GM19468 (cell line): ENCODE measurements at regions not wholly inside any gene's neighbourhood (a gene's known extent, or its start where the extent isn't known, plus 50 kb on each side); places are given as distances from the start of the nearest gene placed in this dataset.
"Not testable (repeated sequence)": the region's sequence is repeated elsewhere in the genome, so short reads cannot be mapped to it uniquely, and the experiment has no call there.

Source experiments
- ATAC-seq: cut with Tn5 transposase; IDR thresholded peaks from one replicate; pipeline ENCODE4 v1.9.1; 2021; ENCODE audit warnings: mild to moderate bottlenecking, moderate library complexity, moderate number of reproducible peaks; ENCODE audit not compliant: unreplicated experiment; ENCODE audit errors: extremely low read depth

GRCh38 chr20:25853718-25854388 is 157.2 kb upstream of the ZNF337 start:
- ATAC-seq: not testable (repeated sequence)

DNA sequence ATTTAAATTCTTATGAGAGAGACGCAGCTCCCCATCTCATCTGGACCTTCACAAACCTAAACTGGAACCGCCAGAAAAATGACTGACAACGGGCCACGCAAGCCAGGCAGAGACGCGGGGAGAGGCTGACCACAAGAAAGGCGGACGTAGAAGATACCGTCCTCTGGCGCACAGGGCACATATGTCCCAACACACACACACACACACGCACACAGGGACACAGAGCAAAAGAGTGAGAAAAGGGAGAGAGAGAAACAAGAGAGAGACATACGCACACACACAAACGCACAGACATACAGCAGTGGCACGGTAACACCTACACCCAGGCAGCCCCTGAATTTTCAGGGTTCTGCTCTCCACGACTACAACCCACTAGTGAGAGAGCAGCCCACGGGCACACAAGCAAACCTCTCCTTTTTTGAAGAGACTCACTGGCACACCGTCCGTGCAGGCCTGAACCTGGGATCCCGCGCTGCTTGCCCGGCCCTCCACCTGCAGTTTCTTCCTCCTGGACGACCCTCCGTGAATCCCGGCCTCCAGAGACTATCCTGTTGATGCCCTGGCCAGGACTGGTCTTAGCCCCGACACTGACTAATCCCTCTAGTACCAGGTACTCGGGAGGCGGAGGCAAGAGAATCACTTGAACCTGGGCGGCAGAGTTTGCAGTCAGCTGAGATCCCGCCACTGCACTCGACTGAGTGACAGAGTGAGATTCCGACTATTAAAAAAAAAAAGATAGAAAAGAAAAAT is 156.5 kb upstream of the ZNF337 start:
- ATAC-seq: not testable (repeated sequence)

- not testable (repeated sequence) for ATAC-seq
Measured at GRCh38 chr20:25850133-25850532, 153.5 kb upstream of the ZNF337 start.

DNA sequence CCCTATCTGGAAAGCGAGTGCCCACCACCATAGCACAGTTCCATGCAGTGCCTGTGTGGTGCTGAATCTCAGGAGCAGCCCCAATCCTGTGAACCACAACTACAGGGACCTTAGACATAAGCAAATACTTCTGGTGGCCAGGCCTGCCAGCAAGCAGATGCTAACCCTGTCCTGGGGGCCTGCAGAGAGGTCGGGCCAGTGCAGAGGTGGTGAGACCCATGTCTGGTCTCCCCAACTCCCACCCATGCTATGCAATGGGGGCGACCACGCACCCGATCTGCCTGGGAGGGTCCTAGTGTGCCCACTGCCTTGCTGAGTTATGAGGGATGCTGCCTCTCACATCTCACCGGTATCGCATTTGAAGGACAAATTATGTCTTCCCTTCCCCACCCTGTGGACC is 151.6 kb upstream of the ZNF337 start:
- ATAC-seq: no peak

GRCh38 chr20:25844640-25845039 is 148.0 kb upstream of the ZNF337 start:
- not testable (repeated sequence) for ATAC-seq

- ATAC-seq: not testable (repeated sequence)
Measured at GRCh38 chr20:25813511-25813910, 116.9 kb upstream of the ZNF337 start.

DNA sequence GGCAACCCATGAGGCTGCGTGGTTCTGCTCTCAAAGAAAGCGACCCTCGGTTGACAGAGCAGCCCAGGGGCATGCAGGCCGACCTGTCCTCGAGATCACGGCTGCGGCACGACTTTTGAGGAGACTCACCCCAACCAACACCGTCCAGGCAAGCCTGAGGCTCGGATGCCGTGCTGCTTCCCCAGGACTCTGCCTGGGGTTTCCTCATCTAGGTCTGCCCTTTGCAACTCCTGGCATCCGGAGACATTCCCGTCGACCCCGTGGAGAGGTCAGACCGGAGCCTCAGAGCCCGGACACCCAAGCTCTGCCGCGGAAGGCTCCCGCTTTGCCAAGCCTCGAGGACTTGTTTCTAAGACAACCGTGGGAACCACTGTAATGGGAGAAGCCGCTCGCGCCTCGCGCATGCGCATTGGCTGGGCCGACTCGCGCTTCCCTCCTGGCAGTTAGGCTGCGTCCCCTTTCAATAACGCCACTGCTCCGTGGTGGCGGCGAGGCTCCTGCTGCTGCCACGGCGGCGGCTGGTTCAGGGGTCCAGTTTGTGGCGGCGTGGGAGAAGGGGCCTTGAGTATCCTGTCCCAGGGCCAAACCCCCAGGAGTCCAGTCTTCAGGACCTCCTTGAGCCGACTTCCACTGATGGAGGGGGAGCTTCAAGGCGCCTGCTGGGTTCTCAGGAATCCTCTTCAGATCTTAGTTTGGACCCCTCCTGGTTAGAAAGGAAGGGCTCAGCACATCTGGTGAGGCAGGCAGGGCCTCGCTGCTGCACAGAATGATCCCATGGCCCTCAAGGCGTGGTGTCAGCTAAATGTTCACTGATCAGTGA is 101.7 kb upstream of the ZNF337 start:
- ATAC-seq: not testable (repeated sequence)

- not testable (repeated sequence) for ATAC-seq
Measured at GRCh38 chr20:25797062-25797461, 100.4 kb upstream of the ZNF337 start.

GRCh38 chr20:25777241-25777640 is 80.6 kb upstream of the ZNF337 start:
- not testable (repeated sequence) for ATAC-seq

DNA sequence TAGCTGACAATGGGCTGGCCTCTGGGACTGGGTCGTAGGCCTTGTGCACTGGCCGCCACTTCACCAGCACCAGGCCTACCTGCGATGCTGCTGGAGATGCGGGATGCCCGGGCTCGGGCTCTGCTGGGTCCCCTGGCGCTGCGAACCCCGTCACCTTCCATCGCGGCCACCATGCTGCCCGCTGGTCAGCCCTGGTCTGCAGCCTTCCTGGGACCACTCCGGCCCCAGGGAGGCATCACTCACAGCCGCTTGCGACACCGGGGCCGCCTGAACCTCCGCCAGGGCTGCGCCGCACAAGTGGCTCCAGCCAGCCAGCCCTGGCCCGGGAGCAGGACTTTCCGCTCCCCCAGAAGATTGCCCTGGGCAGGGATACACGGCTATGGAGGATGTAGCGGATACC is 78.1 kb upstream of the ZNF337 start:
- ATAC-seq: not testable (repeated sequence)

- ATAC-seq: not testable (repeated sequence)
Measured at GRCh38 chr20:25774203-25774602, 77.5 kb upstream of the ZNF337 start.

DNA sequence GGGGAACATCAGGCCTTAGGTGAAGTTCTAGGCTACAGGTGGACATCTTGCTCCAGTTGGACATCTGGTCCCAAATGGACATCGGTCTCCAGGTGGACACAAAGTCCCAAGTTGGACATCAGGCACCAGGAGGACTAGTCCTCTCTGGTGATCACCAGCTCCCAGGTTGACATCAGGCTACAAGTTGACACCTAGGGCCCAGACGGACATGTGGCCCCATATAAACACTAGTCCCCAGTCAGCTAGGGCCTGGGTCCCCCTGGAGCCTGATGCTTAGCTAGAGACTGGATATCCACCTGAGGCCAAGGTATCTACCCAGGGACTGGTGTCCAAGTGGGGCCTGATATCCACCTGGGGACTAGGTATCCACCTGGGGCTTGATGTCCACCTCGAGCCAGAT is 75.8 kb upstream of the ZNF337 start:
- ATAC-seq: not testable (repeated sequence)

- not testable (repeated sequence) for ATAC-seq
Measured at GRCh38 chr20:25771818-25772217, 75.2 kb upstream of the ZNF337 start.

GRCh38 chr20:25761596-25761995 is 64.9 kb upstream of the ZNF337 start:
- no peak for ATAC-seq

DNA sequence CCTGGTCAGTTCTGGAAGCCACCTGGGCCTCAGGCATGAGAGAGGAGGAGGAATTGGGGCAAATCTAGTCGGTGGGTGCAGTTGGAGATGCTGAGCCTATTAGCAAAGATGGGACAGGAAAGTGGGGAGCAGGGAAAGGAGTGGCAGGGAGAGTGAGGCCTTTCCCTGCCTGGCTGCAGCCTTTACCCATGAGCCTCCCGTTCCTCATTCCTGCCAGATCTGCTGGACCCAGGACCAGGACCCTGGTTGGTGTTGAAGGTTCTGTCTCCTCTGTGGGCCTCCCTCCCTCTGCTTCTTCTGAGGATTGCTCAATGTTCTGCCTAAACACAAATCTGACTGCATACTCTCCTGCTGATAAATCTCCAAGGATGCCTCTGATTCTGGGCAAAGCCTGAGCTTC is 64.4 kb upstream of the ZNF337 start:
- ATAC-seq: not testable (repeated sequence)

DNA sequence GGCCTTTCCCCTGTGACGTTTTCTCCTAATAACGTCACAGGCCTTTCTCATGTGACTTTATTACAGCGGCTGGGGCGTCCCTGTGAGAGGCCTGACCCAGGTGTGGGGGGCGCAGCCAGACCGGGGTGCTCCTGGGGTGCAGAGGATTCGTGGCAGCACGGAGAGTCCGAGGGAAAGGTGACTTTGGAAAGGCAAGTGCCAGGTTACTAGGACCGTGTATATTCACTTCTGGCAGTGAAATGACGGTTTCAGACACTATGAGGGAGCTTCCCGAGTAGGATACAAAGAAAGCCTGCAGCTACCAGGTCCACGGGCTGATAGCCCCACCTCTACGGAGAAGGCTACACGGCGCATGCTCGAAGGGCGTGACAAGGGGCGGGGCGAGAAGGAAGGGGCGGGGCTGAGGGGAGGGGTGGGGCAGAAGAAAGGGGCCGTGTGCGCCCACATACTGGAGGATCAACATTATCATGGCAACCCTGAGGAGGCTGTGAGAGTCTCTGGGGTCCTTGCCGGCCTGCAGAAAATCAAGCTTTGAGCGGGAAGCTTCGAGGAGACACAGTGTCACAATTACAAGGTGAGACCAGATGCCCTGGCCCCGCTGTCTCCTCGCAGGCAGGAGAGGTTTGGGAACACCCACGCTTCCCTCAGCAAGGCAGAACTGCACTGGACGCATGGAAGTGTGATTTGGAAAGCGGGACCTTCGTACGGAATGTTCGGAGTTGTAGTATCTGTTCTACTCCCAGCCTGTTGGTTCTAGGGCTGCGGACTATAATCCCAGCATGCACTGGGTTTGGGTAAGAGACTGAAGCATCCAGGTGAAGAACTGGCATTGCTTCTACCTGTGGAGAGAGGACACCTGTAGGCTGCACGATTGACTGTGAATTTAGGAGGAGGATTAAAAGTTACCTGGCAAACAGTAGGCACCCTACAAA is 54.4 kb upstream of the ZNF337 start:
- ATAC-seq: no peak

DNA sequence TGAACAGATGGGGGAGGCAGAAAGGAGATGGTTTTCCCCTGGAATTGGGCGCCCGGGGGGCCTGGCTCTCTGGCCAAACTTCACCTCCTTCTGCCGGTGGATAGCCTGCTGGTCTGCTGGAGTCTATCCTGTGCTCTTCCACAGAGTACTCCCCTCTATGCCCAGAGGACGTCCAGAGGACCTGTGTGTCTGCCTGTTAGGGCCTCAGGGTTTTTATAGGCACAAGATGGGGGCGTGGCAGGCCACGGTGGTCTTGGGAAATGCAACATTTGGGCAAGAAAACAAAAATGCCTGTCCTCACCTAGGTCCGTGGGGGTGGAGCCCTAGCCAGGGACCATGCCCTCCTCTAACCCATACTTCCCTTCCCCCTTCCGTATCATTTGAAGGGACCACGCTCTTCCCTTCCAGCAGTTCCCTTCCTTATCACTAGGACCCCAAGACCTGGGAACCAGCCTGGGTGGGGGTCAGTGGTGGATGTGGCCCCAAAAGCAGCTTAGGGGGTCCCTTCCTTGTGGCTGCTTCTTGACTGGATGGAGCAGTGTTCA is 53.6 kb upstream of the ZNF337 start:
- no peak for ATAC-seq

- no peak for ATAC-seq
Measured at GRCh38 chr20:25749649-25750048, 53.0 kb upstream of the ZNF337 start.
